HTR-8/SVneo (cell line): ENCODE measurements at regions not wholly inside any gene's neighbourhood (a gene's known extent, or its start where the extent isn't known, plus 50 kb on each side); places are given as distances from the start of the nearest gene placed in this dataset.

Experiments used
- DNase-seq: peaks from one replicate; pipeline ENCODE4 v3.0.0; 2011; ENCODE audit warnings: low spot score, mixed read lengths; ENCODE audit not compliant: insufficient read length
- FAIRE-seq: peaks from 2 replicates; lab custom pipeline; 2011; peaks lifted over from hg19 to GRCh38; lab: Jason Lieb, UNC

DNA sequence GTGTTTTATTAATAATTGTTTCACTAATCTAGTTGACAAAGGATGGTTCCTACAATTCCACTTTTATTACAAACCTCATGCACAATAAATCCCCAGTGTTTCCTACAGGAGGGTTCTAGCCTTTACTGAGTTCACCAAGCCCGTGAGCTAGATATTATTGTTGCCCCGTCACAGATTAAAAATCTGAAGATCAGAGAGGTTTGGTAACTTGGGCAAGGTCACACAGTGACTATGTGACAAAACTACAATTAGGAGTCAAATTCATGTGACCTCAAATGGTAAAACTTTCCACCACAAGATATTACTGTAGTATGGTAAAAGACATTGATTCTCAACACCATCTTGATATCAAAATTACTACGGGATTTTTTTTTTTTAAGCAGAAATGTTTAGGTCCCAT is 124.6 kb downstream of the BTC start:
- FAIRE-seq (no peak), DNase-seq (no peak)

DNA sequence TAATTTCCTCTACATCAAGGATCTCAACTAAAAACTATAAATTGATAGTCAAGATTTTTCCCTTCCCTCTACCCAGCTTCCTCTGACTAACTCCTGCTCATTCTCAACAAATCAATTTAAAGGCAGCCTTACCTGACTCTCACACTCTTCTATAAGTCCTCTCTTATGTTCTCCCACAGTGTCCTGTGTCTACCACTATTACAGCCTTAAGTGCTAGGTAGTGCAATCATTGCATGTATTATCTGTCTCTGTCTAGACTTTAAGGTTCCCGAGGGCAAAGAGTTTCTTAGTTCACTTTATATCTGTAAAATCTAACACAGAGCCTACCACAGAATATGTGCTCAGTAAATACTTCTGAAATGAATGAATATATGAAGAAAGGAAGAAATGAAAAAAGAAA is 123.7 kb downstream of the BTC start:
- FAIRE-seq (no peak), DNase-seq (no peak)

DNA sequence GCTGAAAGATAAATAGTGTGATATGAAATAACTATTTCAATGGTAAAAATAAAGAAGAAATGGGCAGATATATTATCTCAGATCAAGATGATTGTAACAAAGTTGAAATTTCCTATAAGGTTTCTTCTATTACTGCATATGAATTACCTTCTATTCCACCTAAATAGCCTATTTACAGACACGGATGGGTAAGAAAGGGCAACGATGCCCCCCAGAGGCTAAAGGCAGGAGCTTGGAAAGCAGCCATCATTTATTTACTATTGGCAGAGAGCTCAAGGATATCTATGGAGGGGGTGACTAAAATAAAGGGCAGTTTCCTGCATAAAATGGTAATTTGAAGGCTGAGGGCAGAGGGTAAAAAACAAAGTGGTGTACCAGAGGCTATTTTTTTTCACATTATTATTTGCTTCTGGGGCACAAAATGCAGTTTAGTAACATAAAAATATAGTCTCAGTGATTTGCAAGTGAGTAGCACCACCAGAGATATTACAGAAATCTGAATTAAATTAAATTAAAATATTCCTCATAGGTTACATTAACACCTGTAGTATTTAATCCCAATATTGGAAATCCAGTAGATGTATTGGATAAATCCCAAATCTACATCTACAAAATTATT is 123.1 kb downstream of the BTC start:
- peak; percentile 24 for DNase-seq
- FAIRE-seq: no peak

DNA sequence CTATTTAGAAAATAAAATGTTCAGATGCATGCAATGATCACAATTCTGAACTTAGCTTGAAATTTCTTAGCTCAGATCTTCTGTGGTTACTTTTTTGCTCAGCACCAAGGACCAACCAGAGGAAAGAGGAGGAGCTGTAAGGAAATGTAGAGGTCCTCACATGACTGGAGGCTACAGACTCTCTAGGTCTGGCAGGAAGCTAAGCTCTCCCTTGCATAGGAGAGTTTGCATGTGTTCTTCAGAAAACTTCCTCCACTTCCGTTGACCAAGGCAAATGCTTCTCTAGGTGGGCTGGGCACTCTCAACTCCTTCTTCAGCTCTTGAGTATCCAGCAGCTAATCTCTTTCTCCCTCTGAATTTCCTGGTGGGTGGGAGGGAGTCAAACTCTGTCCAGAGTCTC is 119.6 kb downstream of the BTC start:
- DNase-seq (no peak), FAIRE-seq (no peak)

DNA sequence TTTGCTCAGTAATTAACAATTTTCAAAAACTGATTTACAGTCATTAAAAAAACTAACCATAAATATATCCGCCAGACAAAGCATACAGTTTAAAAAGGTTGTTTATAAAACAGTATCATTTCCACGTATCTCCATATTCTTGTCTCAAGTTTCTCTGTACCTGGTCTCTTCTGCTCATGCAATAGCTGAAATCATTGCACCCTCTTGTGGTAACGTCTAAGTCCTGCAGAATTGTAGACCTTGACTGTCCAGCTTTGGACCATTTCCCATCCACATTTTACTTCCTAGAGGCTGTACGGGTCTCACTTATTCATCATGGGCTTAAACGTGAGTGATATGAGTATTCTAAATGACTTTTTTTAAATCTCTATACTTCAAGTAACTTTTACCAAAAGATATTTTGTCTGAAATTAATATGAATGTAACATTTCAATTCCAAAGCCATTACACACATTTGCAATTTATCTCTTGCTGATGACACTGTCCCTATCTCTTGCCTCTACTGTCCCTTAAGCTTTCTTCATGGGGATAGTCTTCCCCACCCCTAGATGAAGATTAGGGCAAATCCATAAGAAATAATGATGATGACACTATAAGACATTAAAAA is 118.5 kb downstream of the BTC start:
- FAIRE-seq (no peak), DNase-seq (peak; percentile 20)

DNA sequence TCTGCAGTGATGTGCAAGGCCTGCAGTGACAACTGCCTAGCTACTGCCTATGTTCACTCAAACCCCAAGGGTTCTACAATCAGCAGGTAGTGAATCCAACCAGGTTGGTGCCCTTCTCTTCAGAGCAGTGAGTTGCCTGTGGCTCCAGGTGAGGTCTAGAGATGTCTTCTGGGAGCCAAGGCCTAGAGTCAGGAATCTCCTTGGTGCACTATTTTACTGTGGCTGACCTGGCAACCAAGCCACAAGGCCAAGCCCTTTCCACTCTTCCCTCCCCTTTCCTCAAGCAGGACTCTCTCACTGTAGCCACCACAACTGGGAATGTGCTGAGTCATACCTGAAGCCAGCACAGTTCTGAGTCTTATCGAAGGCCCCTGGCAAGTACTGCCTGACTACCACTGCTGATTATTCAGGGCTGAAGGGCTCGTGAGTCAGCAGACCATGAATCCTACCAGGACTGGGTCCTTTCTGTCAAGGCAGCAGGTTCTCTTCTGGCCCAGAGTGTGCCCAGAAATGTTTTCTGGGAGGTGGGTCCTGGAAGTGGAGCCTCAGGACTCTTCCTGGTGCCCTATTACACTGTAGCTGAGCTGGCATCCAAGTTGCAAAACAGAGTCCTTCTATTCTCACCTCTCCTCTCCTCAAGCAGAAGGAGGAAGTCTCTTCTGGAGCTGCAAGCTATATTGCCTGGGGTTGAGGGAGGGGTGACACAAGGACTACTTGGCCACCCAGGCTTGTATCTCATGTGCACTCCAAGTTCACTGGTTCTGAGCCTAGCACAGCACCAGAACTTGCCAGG is 111.6 kb downstream of the BTC start:
- FAIRE-seq: no peak
- peak; percentile 14 for DNase-seq

DNA sequence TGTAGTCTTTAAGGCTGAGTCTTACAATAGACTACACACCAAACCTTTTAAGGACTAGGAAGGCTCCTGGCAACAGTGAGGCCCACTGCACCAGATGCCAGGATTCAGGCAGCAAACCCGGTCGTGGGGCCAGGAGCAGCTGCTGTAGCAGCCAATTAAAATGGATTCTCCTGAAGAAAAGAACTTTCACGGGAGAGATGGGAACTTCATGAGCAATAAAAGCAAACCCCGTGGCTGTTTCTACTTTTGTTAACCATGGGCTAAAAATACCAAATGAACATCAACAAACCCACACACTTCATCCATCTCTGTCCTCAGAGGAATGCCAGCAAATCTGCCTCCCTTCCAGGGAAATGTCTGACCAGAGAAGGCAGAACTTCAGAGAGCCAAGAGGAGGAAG is 101.4 kb downstream of the BTC start:
- DNase-seq: no peak
- no peak for FAIRE-seq
